Activated CD8-positive, alpha-beta memory T cell treated with anti-CD3 and anti-CD28 coated beads, Interleukin-2, amount 50 U/mL, for 24 hours (primary cell): ENCODE measurements at regions not wholly inside any gene's neighbourhood (a gene's known extent, or its start where the extent isn't known, plus 50 kb on each side); places are given as distances from the start of the nearest gene placed in this dataset.

Experiments used
- DNase-seq: peaks from one replicate; pipeline ENCODE4 v3.0.0-alpha.2; 2020; ENCODE audit errors: extremely low read depth

DNA sequence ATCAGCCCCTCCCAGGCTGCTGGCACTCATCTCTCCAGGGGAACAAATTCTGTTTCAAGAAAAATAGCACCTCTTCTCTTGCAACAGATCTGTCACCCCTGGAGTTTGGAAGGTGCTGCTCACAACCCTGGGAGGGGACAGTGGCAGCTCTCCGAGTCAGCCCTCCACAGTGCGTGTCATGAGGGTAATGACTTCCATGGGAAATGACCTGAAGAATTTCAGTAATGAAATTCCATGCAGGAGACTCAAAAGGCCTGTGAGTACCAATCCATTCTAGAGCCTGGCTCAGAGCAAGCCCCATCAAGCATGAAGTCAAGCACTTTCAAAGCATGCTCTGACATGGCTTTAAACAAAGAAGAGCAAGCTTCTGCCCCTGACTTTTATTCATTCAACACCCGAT, 276.3 kb upstream of the PARD3B start:
- DNase-seq: no peak

DNA sequence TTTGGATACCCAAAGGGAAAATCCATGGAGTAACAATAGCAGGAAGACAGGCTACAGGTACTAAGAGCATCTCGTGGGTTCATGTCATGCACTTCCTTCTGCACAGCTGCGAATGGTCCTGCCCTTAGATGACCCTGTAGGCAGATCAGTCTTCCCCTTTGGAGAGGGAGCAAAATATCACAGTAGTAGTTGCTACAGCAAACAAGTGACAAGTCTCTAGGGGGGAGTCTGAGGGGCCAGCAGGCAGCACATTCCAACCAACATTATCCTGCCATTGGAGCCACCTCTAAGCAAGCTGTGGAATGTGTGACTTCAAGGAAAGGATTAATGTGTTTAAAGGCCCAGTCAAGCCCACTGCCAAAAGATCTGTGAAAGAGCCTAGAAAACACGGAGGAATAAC, 273.2 kb upstream of the PARD3B start:
- no peak for DNase-seq

DNA sequence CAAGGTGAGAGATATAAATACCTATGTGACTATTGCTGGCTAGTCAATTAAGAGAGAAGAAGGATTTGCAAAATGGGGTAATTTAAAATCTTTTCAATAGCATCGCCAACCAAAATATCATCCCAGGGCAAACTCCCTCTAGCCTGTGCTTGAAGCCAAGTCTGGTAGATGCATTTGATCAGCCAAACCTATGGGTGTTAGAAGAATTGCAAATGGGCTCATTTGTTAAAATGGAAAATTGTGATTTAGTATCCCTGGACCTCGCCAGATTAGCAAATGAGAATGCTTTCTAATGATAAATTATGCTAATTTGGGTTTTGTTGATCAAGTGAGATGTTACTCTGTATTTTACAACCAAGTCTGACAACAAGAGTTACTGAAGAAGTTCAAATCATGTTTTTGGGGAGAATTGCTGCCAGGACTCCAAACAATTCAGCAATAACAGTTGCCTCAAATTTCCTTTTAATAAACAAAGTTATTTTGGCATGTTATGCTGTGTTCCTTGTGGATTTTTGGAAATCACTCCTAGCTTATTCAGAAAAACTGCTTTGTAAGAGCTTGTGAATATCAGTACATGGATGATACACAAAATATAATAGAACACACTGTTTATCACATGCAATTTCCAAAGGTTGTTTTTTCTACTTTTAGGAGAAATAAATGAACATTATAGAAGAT, 272.5 kb upstream of the PARD3B start:
- DNase-seq: no peak

DNA sequence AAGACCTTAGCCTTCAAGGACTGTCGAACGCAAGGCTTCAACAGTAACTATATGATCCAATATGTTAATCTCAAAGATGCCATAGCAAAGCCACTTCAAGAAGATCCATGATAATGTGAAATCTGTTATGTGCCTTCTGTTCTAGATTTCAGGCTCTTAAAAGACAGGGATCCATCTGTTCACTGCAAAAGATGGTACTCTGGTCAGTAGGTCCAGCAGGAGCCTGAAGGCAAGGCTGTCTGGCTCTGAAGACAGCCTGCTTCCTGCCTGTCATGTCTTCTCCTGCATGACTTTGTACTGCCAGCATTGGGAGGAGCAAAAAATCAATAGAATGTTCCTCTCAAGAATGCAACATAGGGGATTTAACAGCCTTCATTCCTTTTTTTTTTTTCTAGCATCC, 270.8 kb upstream of the PARD3B start:
- no peak for DNase-seq

DNA sequence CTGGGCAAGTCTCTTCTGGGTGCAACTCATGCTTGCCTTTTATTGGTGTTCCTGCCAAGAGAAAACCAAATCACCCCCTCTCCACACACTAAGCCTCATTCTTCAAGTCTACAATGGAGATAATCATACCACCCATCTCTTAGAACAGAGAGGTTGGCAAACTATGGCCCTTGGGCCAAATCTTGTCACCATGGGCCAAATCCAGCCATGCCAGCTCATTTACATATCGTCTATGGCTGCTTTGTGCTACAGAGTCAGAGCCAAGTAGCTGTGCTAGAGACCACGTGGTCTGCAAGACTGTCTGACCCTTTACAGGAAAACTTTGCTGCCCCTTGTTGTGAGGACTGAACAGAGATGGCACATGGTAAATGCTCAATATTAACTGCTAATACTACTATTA, 270.3 kb upstream of the PARD3B start:
- DNase-seq: no peak

DNA sequence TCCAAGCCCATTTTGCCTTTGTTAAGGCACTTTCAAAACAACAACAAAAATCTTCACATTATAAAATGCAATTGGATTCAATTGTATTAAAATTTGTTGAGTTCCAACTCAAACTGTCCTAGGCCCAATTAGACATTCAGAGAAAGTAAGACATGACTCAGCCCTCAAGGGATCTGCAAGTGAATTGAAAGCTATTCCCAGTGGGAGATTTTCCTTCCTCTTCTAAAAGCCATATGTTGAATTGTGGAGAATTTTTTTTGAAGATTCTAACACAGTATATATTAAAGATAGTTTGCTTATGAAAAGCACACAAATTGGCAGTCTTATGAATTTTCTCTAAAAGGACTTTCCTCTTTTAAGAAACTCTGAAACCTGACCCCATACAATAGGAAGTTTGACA, 268.0 kb upstream of the PARD3B start:
- DNase-seq: no peak

DNA sequence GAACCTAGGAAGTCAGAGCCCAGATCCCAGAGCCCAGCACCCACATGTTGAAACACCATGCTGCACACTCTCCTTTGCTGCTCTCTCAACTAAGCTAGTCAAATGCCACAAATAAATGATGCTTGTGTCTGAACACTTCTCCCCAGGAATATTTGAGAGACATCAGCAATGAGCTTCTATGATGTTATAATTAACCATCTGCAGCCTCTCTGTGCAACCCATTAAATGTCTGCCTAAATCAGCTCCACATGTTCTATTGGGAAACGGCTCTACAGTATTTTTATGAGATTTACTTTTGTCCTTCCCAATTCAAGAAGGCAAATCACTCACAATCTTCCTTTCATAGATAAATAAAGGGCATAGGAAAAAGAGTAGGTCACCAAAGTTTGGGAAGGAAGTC, 266.8 kb upstream of the PARD3B start:
- no peak for DNase-seq

DNA sequence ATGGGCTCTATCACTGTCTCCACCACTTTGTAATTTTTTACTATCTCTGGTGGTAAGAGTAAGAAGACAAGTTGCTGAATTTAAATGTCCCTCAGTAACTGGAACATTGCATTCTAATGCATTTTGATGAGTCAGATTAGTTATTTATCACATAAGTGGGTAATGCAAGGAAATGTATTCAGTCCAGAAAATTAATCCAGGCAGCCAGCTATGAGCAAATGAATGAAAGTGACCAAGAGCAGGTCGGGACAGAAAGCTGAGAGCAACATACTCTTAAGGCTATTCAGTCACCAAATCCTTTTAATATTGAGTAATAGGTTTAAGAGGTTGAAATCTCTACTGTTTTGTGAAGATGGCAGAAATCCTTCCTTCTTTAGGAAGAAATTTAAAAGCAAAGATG, 265.5 kb upstream of the PARD3B start:
- DNase-seq: no peak

DNA sequence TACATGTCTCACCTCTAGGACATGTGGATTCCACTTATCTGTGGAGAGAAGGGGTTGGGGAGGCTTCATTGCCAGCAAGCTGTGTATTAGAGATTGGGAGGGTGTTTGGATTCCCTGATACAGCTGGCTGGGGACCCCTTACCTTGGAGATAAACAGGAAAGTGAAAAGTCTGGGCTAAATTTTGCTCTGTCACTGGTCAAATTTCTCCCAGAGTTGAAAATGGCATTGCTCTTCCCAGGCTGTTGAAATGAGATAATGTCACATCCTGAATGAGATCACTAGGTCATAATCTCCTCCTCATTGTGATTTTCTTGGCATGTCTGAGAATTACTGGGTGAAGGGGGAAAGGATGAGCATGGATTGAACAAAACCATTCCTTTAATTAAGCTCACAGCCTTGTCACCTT, 265.0 kb upstream of the PARD3B start:
- DNase-seq: no peak

DNA sequence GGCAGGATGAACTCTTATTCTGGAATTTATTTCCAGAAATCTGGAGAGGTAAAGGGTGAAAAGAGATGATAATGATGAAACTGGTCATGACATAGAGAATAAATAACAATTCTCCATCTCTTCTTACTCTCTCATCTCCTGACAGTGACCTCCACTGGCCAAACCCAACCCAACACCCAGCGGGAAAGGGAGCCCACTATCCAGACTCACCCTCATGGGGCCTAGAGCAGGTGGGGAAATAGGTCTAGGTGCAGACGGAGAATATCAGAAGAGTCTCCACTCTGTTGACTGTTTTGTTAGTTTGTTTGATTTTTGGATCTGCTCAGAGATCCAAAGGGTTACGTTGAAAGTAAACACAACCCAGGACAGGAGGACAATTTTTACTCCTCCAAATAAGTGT, 263.2 kb upstream of the PARD3B start:
- DNase-seq: no peak

DNA sequence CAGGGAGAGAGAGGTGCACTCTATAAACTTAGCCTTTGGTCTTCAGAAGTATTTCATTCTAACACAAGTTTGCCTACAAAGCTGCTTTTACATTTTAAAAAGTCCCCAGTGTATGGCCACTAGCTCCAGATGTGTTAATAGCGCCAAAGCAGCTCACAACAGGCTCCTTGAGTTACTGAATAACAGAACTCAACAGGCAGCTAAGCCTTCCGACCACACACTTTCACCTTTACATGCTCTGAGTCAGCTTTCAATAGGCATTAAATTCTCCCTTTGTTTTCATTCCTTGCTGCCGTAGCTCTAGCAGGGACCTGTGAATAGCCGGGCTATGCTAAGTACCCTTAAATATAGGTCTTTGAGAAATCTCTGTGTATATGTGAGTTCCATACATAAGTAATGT, 262.8 kb upstream of the PARD3B start:
- DNase-seq: no peak

DNA sequence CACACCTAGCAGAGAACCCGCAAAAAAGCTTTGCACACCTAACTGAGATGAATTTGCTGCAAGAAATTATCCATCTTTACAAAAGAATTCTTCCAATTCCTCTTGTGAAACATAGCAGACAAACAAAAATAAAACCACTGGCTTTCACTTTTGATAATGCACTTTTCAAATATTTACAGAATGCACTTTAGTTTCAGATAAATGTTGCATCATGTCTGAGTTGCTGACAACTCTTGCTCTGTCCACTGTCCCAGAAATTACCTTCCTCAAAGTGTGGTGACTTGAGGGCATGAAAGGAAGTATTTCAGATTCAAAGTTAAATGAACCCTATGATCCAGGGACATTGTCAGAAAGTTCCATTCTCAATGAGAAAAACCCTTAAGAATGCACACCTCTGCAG, 256.2 kb upstream of the PARD3B start:
- no peak for DNase-seq

DNA sequence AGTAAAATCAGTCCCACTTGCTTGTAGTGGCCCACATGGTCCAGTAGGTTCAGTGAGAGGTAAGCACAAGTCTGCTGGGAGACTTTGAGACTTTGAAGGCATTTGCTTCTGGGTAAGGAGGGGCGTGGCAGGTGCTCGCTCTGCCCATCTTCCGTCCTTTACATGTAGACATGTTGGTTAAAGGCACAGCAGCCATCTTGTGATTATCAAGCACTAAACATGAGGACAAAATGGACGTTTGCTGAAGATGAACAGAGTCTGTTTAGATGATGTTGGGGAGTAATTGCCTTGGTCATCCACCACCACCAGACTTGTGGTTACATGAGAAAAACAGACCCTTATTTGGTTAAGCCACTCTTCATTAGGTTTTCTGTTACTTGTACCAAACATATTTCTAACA, 252.8 kb upstream of the PARD3B start:
- no peak for DNase-seq

DNA sequence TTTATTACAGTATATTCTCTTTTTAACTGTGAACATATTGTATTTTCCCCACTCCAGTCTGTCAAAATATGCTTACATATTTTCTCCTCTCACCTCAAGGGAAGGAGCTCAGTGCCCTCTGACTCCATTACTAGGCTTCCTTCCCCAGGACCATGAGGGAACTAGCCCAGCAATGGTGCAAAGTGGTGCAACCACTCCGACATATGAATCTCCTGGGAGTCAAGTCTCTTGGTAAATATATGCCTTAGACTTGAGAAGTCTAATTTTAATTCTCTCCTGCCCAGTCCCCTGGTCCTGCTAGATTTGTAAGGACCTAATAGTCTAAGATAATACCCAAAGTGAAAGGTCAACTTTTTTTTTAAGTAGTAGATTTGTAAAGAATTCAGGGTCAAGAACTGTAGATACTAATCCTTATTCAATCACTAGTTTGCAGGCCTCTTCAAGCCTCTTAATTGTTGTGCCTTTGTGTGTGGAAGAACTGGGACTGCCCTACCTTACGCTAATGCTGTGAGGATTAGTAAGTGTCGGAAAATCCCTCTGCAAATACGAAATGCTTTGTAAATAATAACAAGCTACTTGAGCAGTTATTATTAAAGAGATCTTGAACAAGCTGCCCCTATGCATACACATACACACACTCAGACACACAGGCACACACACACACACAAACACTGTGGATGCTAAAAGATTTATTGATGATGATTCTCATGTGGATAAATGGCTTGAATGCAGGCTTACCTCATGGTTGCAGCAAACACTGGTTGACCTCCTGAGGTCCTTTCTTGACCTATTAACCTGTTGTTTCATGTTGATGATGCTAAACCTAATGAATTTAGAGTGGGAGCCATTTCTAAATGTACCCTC, 251.2 kb upstream of the PARD3B start:
- DNase-seq: no peak

DNA sequence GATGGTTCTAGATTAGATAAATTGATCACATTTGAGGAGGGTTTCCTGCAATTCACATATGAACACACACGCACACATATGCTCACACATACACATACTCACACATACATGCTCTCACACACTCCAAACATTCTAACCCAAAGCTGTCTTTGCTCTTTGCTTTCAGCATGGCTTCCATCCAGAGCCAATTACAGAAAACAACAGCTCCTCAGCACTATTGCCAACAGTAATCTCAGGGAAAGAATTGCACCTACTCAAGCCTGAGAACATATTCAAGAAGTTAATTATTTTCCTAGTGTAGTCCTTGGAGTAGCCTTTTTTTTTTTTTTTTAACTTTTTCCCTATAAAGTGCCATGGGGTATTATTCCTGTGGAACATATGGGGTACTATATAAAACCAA, 246.9 kb upstream of the PARD3B start:
- no peak for DNase-seq

DNA sequence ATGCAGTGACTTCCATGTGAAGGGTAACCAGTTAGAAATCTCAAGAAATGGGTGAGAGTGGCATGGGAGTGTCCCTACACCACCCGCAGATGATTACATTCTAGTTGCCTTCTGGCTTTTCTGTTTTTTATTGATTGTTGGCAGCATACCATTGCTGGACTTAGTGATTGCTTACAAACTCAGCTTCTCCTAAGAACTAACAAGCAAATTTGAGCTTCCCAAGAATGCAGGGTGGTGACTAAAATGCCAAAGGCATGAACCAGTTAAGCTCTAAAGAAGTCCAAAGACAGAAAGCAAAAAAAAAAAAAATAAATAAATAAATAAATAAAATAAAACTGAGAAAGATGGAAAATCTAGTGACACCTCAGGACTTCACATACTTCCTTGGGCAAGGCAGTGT, 245.5 kb upstream of the PARD3B start:
- DNase-seq: no peak

DNA sequence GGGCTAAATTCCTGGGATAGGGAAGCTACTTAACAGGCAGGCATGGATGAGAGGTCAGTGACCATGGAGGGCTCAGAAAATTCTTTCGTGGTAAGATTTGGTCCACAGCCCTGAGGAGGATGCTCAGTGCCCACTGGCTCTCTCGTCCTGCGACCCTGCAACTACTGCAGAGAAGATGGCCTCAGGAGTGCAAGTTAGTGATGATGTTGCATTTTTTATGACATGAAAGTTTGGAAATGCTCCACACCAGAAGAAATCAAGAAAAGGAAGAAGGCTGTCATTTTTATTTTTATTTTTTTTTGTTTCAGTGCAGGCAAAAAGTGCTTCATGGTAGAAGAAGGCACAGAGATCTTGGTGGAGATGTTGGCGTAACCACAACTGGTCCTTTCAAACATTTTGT, 238.6 kb upstream of the PARD3B start:
- DNase-seq: no peak

DNA sequence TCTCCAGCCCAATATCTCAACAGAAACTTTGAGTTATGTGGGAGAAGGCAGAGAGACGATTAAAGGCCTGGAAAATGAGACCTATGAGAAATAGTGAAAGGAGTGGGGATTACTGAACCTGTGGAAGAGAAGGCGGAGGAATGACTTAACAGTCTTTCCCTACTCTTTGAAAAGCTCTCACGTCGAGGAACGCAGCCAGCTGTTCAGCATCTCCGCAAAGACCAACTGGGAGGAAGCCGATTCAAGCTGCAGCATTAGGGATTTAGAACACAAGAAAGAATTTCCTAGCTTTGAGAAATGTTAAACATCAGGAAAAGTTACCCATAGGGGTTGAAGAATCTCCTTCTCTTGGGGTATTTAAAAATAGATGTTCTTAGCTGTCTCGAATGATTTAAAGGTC, 233.2 kb upstream of the PARD3B start:
- no peak for DNase-seq

DNA sequence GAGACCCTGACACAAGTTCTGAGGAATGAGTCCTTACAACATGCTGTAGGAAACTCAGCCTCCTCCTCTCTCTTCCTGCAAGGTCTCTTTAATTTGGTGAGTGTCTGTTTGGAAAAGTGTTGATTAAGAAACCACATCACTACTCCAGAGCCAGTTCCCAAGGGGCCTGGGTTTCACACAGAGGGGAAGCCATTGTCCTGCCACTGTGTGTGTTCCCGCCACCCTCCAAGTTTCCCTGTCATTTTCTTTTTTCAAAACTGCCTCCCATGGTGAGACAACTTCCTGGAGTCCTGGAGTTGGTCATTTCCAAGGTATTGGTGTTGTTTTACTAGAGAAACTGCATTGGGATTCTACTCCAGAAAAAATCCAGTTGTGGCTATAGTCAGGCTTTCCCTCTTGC, 232.0 kb upstream of the PARD3B start:
- DNase-seq: no peak

DNA sequence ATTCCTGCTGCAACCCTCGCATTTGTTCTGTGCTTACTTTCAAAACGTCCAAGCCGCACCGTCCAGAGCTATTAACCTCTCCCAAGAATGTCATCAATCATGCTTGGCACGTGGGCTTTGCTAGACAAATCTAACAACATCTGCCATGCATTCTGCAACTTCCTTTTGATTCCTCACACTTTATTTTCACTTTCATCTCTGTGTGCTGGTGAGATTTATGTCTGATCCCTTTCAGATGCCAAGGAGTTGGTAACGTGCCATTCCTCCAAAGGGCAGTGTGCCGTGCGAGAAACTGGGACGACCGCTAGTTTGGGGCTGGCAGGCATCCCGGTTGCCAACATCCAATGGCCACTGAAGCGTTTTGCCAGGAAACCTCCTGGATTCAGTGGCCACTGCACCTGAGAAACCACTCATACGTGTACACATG, 230.0 kb upstream of the PARD3B start:
- no peak for DNase-seq

DNA sequence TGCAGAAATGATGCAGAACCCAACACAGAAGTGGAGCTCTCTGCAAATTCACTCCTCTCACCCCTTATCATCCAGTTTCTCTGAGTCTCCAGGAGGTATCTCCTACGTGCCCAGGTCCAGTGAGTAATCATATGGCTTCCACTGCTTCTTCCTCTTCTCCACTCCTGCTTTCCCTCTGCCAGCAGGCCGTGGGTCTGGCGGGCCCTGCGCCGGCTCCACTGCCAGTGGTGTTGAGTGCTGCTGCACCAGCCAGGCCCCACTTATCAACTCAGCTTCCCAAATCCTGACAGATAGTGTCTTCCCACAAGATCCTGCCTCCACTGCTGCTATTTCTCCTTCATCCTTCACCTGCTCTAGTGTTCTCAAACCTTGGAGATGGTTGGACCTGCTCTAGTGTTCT, 227.6 kb upstream of the PARD3B start:
- DNase-seq: no peak

DNA sequence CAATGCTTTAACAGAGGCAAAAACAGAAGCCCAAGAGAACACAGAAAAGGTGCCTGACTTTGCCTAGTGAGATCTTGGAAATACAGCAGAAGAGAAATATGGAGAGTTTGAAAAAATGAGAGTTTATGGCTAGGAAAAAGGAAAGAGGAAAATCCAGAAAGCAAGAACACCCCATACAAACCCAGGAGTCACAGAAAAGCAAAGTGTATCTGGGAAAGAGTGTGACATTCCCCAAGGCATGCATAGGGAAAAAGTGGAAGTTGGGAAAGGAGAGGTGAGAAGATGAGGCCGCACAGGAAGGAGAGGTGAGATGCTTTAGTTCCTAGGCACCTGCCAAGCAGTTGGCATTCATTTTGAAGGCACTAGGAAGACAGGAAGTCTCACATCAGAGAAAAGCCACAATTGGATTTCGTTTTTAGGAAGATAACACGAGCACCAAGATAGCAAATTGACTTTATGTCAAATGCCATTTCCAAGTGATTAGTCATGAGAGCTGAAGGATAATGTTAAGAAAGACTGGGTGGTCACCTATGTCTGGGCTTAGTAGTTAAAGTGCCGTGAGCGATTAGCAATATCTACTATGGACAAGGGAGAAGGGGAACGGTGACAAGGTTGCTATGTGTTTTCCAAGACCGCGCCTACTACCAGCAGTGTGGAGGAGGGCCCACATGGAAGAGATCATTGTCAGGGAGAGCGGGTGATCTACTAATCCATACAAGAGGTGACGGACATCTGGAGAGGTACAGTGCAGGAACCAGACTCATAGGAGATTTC, 224.1 kb upstream of the PARD3B start:
- DNase-seq: no peak
